Endothelial cell of umbilical vein (primary cell): ENCODE measurements at regions not wholly inside any gene's neighbourhood (a gene's known extent, or its start where the extent isn't known, plus 50 kb on each side); places are given as distances from the start of the nearest gene placed in this dataset.

ENCODE experiments used
- BruUV-seq: library from RNA; stranded (reverse); fragments of 400-500 nt; replicated peaks from 2 replicates; lab custom pipeline; 2021; lab: Mats Ljungman, UMichigan
- CTCF ChIA-PET: fragments of 300-600, 350-600 bp; sonication (Branson Sonifier 250); formaldehyde crosslinking; loops from one replicate; lab custom pipeline; 2021; ENCODE audit warnings: antibody characterized with exemption, inconsistent platforms; lab: Charles Lee
- POLR2A ChIA-PET: fragments of 300-600, 350-600 bp; sonication (Branson Sonifier 250); formaldehyde crosslinking; loops from one replicate; lab custom pipeline; 2021; ENCODE audit warnings: antibody characterized with exemption, inconsistent platforms; lab: Charles Lee
- DNase-seq: peaks from one replicate; pipeline ENCODE4 v3.0.0-alpha.2; 2011; ENCODE audit warnings: low read depth, low spot score
- FAIRE-seq: peaks from 2 replicates; lab custom pipeline; 2011; peaks lifted over from hg19 to GRCh38; lab: Jason Lieb, UNC
- H2AFZ ChIP-seq: 2 replicates; pipeline ENCODE4 v1.6.0; 2012; ENCODE audit warnings: low read depth, low read length, control low read depth, inconsistent platforms
- H3K27ac ChIP-seq: 2 replicates; pipeline ENCODE4 v1.5.1; 2011; ENCODE audit warnings: low read depth, mild to moderate bottlenecking, control low read depth, low read length, moderate library complexity; ENCODE audit not compliant: insufficient read depth
- H3K27me3 ChIP-seq, 2 experiments: 2 replicates each; pipeline versions ENCODE4 v1.6.0 to v1.6.1; 2011; ENCODE audit warnings: low read length in 2 of 2, mixed read lengths in 1 of 2; ENCODE audit not compliant: control insufficient read depth in 2 of 2, insufficient read depth in 2 of 2
- H3K36me3 ChIP-seq, 2 experiments: 2 replicates in 1 of 2; 3 replicates in 1 of 2; pipeline ENCODE4 v1.5.1; 2011; ENCODE audit warnings: low read length in 2 of 2, mild to moderate bottlenecking in 1 of 2, moderate library complexity in 1 of 2; ENCODE audit not compliant: control insufficient read depth in 2 of 2, insufficient read depth in 2 of 2; ENCODE audit errors: extremely low read depth in 1 of 2
- H3K4me1 ChIP-seq: 3 replicates; pipeline ENCODE4 v1.5.1; 2011; ENCODE audit warnings: mild to moderate bottlenecking, low read length; ENCODE audit not compliant: control insufficient read depth, insufficient read depth; ENCODE audit errors: extremely low read depth
- H3K4me2 ChIP-seq: 2 replicates; pipeline ENCODE4 v1.6.1; 2011; ENCODE audit warnings: low read length, control low read depth, mixed read lengths; ENCODE audit not compliant: insufficient read depth
- H3K4me3 ChIP-seq, 3 experiments: fragments of 200-600 bp in 1 of 3; sonication (generic), shearing (Covaris generic) in 1 of 3; replicated peaks in 1 of 3; 2 replicates each; pipeline ENCODE4 v1.5.1; 2011 to 2016; ENCODE audit warnings: control low read depth in 3 of 3, low read length in 3 of 3, mild to moderate bottlenecking in 2 of 3, inconsistent platforms in 1 of 3, low read depth in 1 of 3, moderate library complexity in 1 of 3; ENCODE audit not compliant: insufficient read depth in 1 of 3
- H3K79me2 ChIP-seq: 2 replicates; pipeline ENCODE4 v1.6.0; 2012; ENCODE audit warnings: low read length, inconsistent platforms; ENCODE audit not compliant: control insufficient read depth, insufficient read depth
- H3K9ac ChIP-seq: replicated peaks from 2 replicates; pipeline ENCODE3; 2011; ENCODE audit warnings: low read length, control low read depth; ENCODE audit not compliant: insufficient read depth; ENCODE audit errors: extremely low read depth
- H3K9me1 ChIP-seq: replicated peaks from 3 replicates; pipeline ENCODE4 v1.6.0; 2011; ENCODE audit warnings: mild to moderate bottlenecking, low read length; ENCODE audit not compliant: control insufficient read depth, insufficient read depth; ENCODE audit errors: extremely low read depth
- H3K9me3 ChIP-seq: replicated peaks from 2 replicates; pipeline ENCODE4 v1.5.1; 2012; ENCODE audit warnings: low read length, inconsistent platforms; ENCODE audit not compliant: control insufficient read depth, insufficient read depth
- H4K20me1 ChIP-seq: replicated peaks from 2 replicates; pipeline ENCODE3; 2011; ENCODE audit warnings: mild to moderate bottlenecking, low read length; ENCODE audit not compliant: control insufficient read depth, insufficient read depth; ENCODE audit errors: extremely low read depth
- CTCF ChIP-seq, 2 donors: IDR thresholded peaks; 1 replicate in 1 of 2; 2 replicates in 1 of 2; pipeline ENCODE4 v1.5.1; 2011; ENCODE audit warnings: low read length in 2 of 2, mild to moderate bottlenecking in 2 of 2, moderate library complexity in 2 of 2, control low read depth in 1 of 2, inconsistent platforms in 1 of 2, low read depth in 1 of 2; ENCODE audit not compliant: insufficient read depth in 1 of 2; ENCODE audit errors: extremely low read depth in 1 of 2
- EZH2 ChIP-seq: IDR thresholded peaks from 2 replicates; pipeline ENCODE4 v1.6.1; 2012; ENCODE audit warnings: borderline replicate concordance, low read depth, mild to moderate bottlenecking, moderate library complexity, low read length, inconsistent platforms; ENCODE audit not compliant: severe bottlenecking
- FOS ChIP-seq: IDR thresholded peaks from 2 replicates; pipeline ENCODE4 v1.6.1; 2011; ENCODE audit warnings: mild to moderate bottlenecking, low read length, moderate library complexity, borderline replicate concordance; ENCODE audit not compliant: insufficient read depth
- GATA2 ChIP-seq: IDR thresholded peaks from 2 replicates; pipeline ENCODE4 v1.7.0; 2011; ENCODE audit warnings: low read depth, mild to moderate bottlenecking, moderate library complexity, mixed read lengths, low read length; ENCODE audit not compliant: insufficient read length, insufficient read depth
- JUN ChIP-seq: IDR thresholded peaks from 2 replicates; pipeline ENCODE4 v1.6.1; 2011; ENCODE audit warnings: borderline replicate concordance, low read depth; ENCODE audit not compliant: insufficient read length, insufficient read depth
- MAX ChIP-seq: IDR thresholded peaks from 2 replicates; pipeline ENCODE4 v1.6.1; 2011; ENCODE audit not compliant: insufficient read depth, insufficient read length
- MYC ChIP-seq: IDR thresholded peaks from one replicate; pipeline ENCODE4 v1.6.1; 2011; ENCODE audit warnings: mild to moderate bottlenecking, low read depth, low read length
- POLR2A ChIP-seq: IDR thresholded peaks from 2 replicates; pipeline ENCODE4 v1.6.1; 2012; ENCODE audit warnings: low read depth, mild to moderate bottlenecking, control low read depth, low read length
- POLR2AphosphoS5 ChIP-seq: IDR thresholded peaks from 2 replicates; pipeline ENCODE4 v1.6.1; 2012; ENCODE audit warnings: low read depth, mild to moderate bottlenecking, control low read depth, low read length, moderate library complexity; ENCODE audit not compliant: insufficient read depth
- dilution Hi-C: fragments of 300-500 bp; cut with MboI; formaldehyde crosslinking; loops from one replicate; pipeline ENCODE4 v1.15.0; 2019; ENCODE audit warnings: low sequenced_read_pairs; ENCODE audit not compliant: extremely low pct_ligation_motif_present
- intact Hi-C: fragments of 100-400 bp; cut with micrococcal nuclease; formaldehyde crosslinking; loops from one replicate; pipeline ENCODE4 v1.10.0; 2022

GRCh38 chr6:98366371-98366770 is 468.0 kb upstream of the POU3F2 start:
- Histone ChIP-seq H3K9ac (no peak overlapping the region), H2AFZ (no peak overlapping the region), H3K4me2 (no peak overlapping the region), H3K9me3 (peaks cover 4% of the 10 kb centered on the region), H3K4me3 (no peak overlapping the region), H3K27me3 (no peaks in the 10 kb centered on the region), H3K79me2 (no peaks in the 10 kb centered on the region), H3K36me3 (no peaks in the 10 kb centered on the region), H3K4me1 (no peaks in the 10 kb centered on the region), H3K9me1 (no peaks in the 10 kb centered on the region), H4K20me1 (no peaks in the 10 kb centered on the region), H3K27ac (no peak overlapping the region)
- FAIRE-seq: no peak
- no peak for TF ChIP-seq CTCF (IDR thresholded peaks at IDR 0.05; ENCODE audit: extremely low read depth in 1 of 2, insufficient read depth in 1 of 2, low read depth in 1 of 2, low read length in 2 of 2)
- TF ChIP-seq POLR2A: no peak
- TF ChIP-seq MAX: no peak
- no peak for TF ChIP-seq FOS
- no peak for TF ChIP-seq JUN
- TF ChIP-seq POLR2AphosphoS5: no peak
- TF ChIP-seq MYC: no peak
- TF ChIP-seq EZH2: no peak
- no peak for TF ChIP-seq GATA2
- dilution Hi-C loops: no loop called here
- BruUV-seq: no TSS peak
- ChIA-PET CTCF (no interaction called here), POLR2A (no interaction called here)
- DNase-seq: no peak
- intact Hi-C loops: no loop called here
